MV-4-11 (cell line): ENCODE measurements at regions not wholly inside any gene's neighbourhood (a gene's known extent, or its start where the extent isn't known, plus 50 kb on each side); places are given as distances from the start of the nearest gene placed in this dataset.
"Not testable (repeated sequence)": the region's sequence is repeated elsewhere in the genome, so short reads cannot be mapped to it uniquely, and the experiment has no call there.

ENCODE experiments used
- DNase-seq: peaks from one replicate; lab custom pipeline; 2025; lab: John Stamatoyannopoulos, UW

DNA sequence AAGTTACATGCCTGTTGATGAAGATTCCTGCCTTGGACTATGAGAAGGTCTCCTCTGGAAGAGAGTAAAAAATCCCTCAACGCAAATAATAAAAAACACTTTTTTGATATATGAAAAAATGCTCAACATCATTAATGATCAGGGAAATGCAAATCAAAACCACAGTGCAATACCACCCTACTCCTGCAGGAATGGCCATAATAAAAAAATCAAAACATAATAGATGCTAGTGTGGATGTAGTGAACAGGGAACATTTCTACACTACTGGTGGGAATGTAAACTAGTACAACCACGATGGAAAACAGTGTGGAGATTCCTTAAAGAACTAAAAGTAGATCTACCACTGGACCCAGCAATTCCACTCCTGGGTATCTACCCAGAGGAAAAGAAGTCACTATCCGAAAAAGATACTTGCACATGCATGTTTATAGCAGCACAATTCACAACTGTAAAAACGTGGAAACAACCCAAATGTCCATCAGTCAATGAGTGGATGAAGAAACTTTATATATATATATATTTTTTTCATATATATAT, 352.1 kb downstream of the SOX9 start:
- DNase-seq = not testable (repeated sequence)

DNA sequence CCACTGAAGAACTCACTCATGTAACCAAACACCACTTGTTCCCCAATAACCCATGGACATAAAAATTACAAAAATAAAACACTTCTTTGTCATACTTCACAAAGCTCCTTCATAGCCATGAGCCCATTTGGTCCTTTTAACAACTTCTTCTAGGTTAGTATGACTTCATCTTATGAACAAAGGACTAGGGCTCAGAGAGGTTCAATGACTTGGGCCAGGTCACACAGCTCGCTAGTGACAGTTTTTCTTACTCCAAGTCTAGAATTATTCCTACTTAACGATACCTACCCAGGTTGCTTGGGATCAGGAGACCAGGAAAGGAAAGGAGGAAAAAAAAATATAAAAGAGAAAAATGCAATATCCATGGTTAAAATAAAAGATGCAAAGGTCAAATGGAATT, 353.4 kb downstream of the SOX9 start:
- DNase-seq = no peak

DNA sequence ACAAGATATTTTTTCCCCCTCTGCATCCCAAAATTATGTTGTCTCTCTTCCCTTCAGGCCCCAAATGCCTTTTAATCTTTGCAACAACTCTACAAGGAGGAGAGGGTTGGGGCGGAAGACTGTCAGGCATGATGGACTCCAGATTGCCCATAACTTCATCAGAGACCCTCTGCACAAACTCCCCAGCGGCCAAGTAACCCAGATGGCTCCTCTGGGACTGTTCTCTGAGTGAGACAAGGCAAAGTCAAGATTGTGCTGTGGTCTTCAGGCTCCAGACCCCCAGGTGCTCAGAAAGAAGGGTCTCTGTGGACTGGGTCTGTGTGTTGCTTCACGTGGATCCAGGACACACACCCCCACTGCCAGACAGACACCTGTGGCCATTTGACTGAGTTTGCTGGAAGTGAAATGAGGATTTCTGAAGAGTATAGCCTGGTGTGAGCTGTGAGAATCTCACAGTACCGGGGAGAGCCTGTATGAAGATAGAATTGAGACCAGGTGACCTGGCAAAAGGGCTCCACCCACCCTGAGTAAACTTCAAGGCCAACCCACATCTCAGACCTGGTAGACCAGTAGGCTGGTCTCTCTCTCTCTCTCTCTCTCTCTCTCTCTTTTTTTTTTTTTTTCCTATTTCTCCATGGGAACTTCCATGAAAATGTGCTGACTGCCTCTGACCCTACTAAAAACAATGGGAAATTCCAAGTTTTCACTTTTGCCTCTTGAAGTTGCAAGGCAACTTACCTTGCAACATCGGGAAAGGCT, 354.1 kb downstream of the SOX9 start:
- DNase-seq = no peak

DNA sequence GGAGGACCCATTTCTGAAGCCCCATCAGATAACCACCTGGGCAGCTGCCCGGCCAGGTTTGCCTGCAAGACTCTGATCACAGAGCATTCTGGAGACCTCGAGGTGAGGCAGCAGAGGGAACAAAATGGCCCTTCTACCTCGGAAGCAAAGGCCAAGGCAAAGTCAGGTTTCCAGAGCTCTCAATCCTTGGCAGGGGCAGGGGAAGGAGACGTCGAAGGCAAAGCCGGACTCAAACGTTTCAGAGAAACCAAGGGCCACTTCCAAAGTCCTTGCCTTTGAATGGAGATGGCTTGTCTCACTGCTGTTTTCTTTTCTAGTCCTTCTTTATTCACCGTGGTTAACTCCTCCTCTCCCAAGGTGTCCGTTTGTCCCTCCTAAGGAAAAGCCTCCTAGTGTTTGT, 355.3 kb downstream of the SOX9 start:
- no peak for DNase-seq

DNA sequence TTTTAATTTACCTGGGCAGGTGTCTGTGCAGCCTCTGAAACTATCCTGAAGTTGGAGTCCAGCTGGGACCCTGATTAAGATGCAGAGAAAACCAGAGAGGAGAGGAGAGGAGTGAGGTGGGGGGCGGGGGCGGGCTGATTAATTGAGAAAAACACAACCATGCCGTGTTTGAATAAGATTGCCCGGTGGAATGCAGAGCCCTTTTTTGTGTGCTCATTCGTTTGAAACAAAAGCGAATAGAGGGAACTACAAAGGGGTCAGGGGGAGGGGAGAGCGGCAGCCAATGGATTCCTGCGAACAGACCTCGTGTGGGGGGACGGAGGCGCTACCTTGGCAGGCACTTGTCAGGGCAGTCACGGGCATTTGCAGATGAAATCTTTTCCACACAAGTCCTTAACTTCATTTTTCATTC, 355.8 kb downstream of the SOX9 start:
- DNase-seq = no peak

DNA sequence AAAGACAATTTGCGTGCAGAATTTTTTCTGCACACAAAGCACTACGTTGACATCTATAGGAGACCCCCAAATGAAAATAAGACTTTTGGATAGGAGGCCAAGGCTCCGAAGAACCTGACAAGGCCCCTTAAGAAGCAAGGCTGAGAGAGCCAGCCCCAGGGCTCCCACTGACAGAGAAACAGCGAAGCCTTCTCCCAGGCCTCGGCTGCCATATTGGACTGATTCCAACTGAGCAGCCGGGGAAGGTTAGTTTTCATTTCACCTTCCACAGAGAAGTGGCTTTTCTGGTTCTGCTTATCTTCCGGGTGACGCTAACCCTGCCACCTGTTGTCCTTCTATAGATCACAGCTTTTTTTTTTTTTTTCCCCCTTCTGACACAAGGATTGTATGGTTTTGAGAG, 356.7 kb downstream of the SOX9 start:
- no peak for DNase-seq

DNA sequence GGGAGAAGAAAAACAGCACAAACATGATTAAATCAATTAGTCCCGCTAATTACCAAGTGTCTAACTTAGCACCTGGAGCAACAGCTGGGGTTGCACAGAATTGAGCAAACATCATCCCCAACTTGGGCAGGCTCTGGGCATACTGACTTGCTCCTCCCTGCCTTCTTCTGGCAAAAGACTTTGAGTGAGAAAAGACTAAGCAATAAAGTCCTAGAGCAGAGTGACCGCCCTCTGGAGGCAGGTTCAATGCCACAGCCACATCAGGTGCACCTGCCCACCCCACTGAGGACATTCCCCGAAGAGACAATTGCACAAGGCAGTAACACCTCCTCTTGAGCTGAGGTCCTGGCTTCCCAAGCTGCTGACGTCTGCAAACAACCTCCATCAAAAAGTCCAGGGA, 358.3 kb downstream of the SOX9 start:
- no peak for DNase-seq

DNA sequence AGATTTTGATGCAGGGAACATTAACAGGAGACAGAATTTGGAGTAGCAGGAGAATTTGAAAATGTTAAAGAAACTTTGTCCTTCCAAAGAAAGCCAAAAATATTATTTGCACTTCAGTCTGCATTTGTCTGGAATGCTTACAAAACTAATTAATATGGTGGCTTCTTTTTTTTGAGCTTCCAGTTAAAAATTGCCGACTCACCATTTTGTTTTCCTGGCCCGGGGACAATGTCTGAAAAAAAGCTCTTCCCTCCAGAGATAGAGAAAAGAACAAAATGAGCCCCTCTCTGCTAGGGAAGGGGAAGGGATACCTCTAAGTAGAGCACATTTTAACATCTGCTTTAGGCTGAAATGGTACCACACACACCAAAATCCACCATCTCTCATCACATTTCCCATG, 360.8 kb downstream of the SOX9 start:
- no peak for DNase-seq

DNA sequence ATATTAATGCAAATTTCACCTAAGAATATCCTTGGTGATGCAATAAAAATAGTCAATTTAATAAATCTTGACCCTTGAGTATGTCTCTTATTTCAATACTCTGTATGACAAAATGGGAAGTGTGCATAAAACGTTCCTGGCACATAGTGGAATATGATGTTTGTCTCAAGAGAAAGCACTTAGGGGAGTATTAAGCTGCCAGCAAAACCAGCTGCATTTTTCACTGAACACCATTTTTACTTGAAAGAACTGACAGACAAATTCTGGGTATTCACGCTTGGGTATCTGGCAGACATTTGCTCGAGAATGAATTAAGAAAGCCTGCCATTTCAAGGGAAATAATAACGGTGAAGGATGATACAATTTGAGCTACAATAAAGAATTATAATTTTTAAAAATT, 364.8 kb downstream of the SOX9 start:
- DNase-seq = no peak

DNA sequence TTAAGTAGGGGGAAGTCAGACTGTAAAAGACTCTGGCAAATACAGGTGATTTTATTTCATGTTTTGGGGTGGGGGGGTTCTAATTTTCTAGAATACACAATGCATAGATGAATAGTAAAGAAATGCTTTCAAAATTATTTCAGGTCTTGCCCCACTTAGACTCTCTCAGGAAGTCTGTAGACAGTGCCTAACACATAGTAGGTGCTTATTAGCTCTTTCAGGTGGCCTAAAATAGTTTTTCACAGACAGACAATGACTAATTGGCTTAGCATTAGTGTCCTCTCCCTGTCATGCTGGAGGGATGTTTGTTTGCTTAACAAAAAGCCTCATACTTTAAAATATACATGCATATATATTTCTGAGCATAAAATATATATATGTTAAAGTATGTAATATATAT, 366.0 kb downstream of the SOX9 start:
- DNase-seq = no peak

DNA sequence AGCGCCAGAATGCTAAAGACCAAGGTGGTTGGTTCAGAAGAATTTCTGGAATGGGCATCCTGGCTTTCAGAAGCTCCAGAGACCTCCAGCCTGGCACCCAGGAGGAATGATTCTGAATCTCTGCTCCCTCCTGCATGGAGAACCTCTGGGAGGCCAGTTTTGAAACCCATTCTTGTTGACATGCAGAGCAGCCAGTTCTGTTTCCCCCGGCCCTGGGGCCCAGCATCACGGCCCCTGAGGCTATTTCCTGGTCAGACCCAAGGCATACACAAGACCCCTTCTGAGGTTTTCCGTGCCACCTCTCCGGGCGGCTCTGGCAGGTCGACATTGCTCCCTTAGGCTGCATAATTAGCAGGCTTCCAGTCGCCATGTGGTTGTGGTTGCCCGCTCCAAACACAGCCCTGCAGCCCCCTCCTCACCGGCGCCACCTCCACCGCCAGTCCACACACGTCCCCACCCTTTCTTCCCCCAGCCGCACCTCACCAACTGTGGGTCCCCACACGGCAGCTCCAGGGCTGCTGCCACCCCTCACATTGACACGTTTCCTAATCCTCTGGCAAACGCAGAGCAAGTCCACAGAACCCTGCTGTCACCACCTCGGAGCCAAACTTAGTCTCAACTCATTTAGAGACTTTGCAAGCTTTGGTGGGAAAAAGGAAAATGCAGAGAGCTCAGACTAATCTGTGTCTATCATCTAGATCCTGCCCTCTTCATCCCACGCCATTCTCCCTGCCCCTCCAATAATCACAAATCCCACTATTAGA, 367.1 kb downstream of the SOX9 start:
- no peak for DNase-seq

DNA sequence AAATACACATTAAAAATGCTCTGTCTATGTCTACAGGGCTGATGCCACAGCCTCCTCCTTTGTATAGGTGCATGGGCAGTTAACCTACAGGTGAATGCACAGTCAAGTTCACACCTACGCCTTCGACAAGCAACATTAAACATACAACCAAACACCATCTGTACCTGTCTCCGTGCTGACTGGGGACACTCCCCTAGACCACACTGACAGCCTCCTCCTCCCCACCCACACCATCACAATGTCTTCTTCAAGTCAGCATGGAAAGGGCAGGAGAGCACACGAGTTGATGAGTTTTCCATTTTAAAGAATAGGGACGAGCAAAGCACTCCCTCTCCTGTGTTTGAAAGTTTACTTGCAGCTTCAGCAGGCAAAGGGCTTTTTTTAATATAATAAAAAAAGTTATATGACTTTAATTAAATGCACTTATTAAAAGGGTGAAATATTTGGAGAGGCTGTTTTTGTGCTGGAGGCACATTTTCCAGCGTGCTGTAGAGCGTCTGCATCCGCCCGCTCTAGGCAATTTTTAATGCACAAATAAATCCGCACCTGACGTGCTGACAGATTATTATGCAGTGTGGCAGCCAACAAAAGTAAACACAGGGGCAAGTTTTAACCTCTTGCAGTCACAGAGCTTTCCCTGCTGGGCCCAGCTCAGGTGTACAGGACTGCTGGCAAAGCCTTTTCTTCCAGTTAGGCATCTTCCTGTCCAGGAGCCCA, 367.9 kb downstream of the SOX9 start:
- DNase-seq = no peak

DNA sequence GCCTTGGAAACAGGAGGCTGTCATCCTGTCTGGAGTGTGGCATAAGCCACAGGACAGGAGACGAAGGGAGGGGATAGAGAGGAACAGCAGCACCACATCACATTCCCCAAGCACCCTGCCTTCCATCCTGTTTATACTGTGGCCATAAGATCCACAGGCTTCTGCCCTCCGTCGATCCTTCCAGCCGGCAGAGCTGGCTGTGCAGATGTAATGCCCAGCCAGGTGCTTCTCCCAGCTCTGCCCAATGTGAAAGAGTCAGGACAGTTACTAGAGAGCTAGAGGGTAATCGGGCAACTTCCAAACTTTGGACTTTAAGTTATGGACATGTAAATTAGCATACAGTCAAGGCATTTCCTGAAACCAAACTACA, 368.4 kb downstream of the SOX9 start:
- DNase-seq = no peak

DNA sequence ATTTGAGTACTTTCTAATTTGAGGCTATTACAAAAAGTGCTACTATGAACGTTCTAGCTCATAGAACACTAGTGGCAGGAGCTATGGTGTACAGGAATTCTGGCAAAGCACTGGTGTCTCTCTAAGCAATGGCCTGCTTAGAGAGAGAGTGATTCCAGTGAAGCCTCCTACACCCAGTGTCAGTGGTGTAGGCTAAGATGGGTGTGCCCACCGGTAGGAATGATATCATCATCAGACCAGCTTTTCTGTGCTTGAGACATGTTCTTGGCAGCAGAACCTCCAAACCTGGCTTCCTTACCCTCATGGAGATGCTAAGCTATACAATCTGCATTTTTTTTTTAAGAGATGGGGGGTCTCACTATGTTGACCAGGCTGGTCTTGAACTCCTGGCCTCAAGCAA, 370.3 kb downstream of the SOX9 start:
- DNase-seq = no peak

DNA sequence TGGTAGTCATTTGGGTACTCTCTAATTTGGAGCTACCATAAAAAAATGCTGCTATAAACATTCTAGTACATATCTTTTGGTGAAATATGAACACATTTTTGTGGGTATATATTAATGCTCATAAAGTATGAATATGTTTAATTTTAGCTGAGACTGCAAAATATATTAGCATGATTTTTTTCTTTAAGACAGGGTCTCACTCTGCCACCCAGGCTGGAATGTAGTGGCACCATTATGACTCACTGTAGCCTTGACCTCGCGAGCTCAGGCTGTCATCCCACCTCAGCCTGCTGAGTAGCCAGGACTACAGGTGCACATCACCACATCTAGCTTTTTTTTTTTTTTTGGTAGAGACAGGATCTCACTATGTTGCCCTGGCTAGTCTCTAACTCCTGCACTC, 371.7 kb downstream of the SOX9 start:
- no peak for DNase-seq

DNA sequence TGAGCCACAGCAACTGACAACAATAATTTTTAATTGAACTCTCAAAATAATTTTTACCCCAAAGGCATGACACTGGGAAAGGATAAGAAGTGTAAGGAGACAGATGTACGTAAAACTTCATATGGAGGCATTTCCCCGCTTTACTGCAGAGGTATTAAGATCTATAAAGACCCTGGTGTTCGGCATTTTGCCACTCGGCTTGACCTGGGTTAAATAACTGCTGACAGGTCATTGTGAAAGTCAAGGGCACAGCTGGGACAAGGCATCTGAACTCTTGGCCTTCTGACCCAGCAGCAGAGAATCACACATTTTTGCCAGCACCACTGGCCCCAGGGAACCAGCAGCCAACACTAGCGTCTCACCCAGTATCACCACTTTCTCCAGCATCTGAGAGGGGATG, 372.1 kb downstream of the SOX9 start:
- no peak for DNase-seq

DNA sequence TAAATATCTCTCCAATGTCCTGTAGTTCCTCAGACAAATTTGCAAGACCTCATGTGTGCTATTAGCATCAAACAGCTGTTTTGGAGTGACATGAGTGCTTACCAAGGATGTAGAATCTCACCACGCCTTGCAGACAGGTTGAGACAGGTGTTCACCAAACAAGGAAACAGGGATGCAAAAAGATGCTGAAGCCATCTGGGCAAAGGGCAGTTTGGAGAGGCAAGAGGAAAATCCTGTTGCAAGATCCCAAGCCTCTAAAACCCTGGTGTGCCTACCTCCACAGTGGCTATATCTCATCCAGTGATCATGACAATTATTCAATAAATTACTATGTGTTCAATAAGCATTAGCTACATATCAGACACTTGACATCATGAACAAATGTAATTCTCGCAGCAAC, 373.7 kb downstream of the SOX9 start:
- no peak for DNase-seq

DNA sequence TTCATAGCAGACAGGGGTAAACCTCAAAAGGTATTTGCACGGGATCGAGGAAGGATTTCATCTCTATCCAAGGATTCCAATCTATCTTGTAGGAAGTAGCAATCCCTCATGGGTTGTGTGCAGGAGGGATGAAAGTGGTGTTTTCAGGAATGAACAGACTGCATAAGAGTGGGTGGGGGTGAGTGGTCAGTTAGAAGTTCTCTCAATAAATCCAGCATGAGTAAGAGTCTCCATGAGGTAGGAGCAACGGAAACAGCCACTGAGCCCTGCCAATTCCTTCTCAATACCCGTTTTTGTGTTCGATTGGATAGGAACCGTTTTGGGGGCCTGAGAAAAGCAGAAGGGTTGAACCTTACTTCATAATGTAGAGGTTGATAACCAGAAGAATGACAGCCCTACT, 375.6 kb downstream of the SOX9 start:
- DNase-seq = no peak

DNA sequence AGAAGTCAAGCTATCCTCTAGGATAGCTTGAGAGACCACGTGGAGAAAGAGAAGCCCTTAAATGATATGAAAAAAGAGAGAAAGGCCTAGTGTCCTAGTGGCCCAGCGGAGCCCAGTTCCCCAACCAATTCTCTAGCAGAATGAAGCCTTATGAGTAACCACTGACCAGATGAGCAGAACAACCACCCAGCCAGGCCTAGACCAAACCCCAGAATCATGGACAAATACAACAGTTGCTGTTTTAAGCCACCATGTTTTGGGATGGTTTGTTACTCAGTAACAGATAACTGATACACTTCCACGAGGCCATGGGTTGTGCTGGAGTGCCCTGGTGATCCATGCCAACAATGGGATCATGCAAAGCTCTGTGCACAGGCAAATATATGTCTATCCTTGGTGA, 377.1 kb downstream of the SOX9 start:
- no peak for DNase-seq

DNA sequence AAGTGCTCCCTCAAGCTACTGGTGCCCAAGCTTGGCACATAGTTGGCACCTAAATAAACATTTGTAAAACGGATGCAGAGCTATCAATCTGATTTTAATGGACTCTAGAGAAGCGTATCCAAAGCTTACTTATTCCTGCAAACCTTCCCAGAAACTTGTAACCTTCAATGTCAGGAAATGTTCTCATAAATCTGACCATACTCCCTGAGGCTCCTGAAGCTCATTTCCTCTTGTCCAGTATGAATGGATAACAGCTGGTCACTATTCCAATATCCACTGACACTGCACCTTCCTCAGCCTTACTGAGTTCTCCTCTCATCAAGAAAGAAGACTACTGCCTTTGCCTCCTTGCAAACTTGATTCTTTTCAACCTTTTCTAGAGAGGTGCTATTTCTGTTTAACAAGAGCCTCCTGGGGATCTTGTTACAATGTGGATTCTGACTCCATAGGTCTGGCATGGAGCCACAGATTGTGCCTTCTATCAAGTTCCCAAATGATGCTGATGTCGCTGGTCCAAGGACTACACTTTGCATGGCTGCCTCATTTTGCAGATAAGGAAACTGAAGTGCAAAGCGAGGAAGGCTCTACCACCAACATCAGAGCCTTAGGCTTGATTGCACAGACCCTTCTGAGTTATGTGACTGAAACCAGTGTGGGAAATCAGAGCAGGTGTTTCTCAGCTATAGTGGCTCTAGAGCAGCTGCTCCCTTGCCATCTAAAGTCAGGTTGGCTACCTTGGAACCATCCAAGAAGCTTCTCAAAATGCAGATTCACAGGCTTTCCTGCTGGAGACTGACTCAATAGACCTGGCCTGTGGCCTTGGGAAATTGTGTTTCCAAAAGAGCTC, 377.8 kb downstream of the SOX9 start:
- no peak for DNase-seq

DNA sequence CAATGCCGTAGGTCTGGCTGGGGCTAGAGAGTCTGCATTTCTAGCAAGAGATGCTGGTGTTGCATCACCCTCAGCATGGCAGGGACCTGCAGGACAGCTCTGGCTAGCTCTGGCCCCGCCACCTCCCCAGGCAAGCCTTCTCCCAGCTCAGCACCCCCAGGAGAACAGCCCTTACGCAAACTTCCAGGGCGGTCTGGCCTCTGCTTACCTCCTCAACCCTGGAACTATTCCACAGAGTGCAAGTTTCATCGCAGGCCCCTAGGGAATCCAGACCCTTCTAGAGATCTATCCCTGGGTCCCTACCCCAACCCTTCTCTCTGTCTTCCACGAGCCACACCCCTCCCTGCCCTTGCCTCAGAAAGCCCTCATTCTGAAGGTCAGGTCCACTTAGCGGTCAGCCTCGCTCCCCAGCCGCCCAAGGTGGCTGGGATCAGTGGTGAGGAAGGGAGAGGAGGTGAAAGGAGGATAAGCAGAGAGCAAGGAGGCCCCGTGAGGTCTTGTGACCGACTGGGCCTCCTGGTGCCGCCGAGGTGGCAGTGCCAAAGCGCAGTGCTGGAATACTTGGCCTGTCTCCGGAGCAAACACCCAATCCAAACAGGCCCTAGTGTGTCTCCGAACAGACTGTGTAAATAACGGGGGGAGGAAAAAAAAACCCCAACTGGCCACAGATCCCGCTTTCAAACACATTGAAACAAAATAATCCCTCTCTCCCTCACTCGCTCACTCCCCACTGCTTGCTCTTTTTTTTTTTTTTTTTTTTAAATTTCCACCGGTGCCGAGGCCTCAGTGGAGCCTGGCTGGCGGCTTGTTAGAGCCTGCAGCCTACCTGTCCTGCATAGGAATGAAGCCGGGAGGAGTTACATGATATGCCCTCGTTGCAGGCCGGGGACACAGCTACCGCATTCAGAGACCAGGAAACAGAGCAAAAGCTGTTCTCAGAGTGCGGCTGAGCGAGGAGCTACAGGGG, 380.9 kb downstream of the SOX9 start:
- no peak for DNase-seq
